HEK293T (cell line): ENCODE measurements at regions not wholly inside any gene's neighbourhood (a gene's known extent, or its start where the extent isn't known, plus 50 kb on each side); places are given as distances from the start of the nearest gene placed in this dataset.

ENCODE experiments used
- CTCF ChIA-PET: fragments of 350-600 bp; formaldehyde crosslinking; extraction: SDS; loops from one replicate; lab custom pipeline; 2021; ENCODE audit warnings: antibody characterized with exemption, inconsistent platforms; lab: Yijun Ruan, JAX
- POLR2A ChIA-PET: fragments of 350-600 bp; formaldehyde crosslinking; extraction: SDS; loops from one replicate; lab custom pipeline; 2020; ENCODE audit warnings: antibody characterized with exemption, inconsistent platforms; lab: Yijun Ruan, JAX
- DNase-seq: peaks from one replicate; pipeline ENCODE4 v3.0.0; 2012; ENCODE audit warnings: mixed read lengths; ENCODE audit errors: extremely low spot score
- ARNT ChIP-seq: fragments of 450-650 bp; IDR thresholded peaks from 2 replicates; pipeline ENCODE4 v1.6.1; 2017; ENCODE audit warnings: mild to moderate bottlenecking
- BHLHE40 ChIP-seq: fragments of 450-650 bp; IDR thresholded peaks from 2 replicates; pipeline ENCODE4 v1.6.1; 2016; ENCODE audit warnings: mild to moderate bottlenecking, moderate library complexity, borderline replicate concordance
- CTBP1 ChIP-seq: fragments of 450-650 bp; IDR thresholded peaks from 2 replicates; pipeline ENCODE4 v1.6.1; 2016; ENCODE audit warnings: borderline replicate concordance
- ELF4 ChIP-seq: fragments of 450-650 bp; IDR thresholded peaks from 2 replicates; pipeline ENCODE4 v1.6.1; 2017; ENCODE audit warnings: antibody characterized with exemption
- FOXA1 ChIP-seq: fragments of 450-650 bp; IDR thresholded peaks from 2 replicates; pipeline ENCODE4 v1.6.1; 2016; ENCODE audit warnings: mild to moderate bottlenecking
- FOXK2 ChIP-seq: fragments of 450-650 bp; IDR thresholded peaks from 2 replicates; pipeline ENCODE4 v1.6.1; 2016; ENCODE audit warnings: mild to moderate bottlenecking
- FOXM1 ChIP-seq: fragments of 450-650 bp; IDR thresholded peaks from 2 replicates; pipeline ENCODE4 v1.6.1; 2017; ENCODE audit warnings: mild to moderate bottlenecking, borderline replicate concordance
- HDGF ChIP-seq: fragments of 450-650 bp; IDR thresholded peaks from 2 replicates; pipeline ENCODE4 v1.6.1; 2017; ENCODE audit warnings: antibody characterized with exemption, borderline replicate concordance
- L3MBTL2 ChIP-seq: fragments of 450-650 bp; conservative IDR thresholded peaks from 2 replicates; pipeline ENCODE4 v1.6.1; 2016; ENCODE audit warnings: mild to moderate bottlenecking
- LEF1 ChIP-seq: fragments of 450-650 bp; IDR thresholded peaks from 2 replicates; pipeline ENCODE4 v1.6.1; 2017; ENCODE audit warnings: mild to moderate bottlenecking, borderline replicate concordance
- NFRKB ChIP-seq: fragments of 450-650 bp; IDR thresholded peaks from 2 replicates; pipeline ENCODE4 v1.6.1; 2016; ENCODE audit warnings: mild to moderate bottlenecking, moderate library complexity
- SP1 ChIP-seq: fragments of 450-650 bp; IDR thresholded peaks from 2 replicates; pipeline ENCODE4 v1.6.1; 2017
- SUZ12 ChIP-seq: fragments of 450-650 bp; IDR thresholded peaks from 2 replicates; pipeline ENCODE4 v1.6.1; 2016; ENCODE audit warnings: mild to moderate bottlenecking
- TARDBP ChIP-seq: fragments of 450-650 bp; IDR thresholded peaks from 2 replicates; pipeline ENCODE4 v1.6.1; 2016
- ZNF384 ChIP-seq: fragments of 450-650 bp; IDR thresholded peaks from 2 replicates; pipeline ENCODE4 v1.6.1; 2016
- TF ChIP-seq, protein P1 (sequence below): fragments of 450-650 bp; IDR thresholded peaks from 2 replicates; pipeline ENCODE4 v1.6.1; 2016

DNA sequence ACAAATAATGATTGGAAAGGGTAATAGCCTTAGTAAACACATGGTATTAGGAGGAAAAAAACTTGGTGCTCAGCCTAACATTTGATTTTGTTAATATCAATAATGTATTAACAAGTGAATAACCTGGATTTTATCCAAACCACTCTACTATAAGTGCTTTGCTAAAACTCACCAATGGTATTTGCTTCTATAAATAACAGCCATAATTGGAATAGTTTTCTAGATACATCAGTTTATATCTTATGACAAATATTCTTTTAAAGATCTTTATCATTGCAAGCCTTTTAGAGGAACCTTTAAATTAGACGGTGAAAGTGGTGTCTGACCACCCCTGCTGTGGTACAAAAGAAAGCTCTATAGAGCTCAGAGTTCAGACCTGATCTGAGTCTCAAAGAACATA lies 123.9 kb downstream of the SHOX2 start:
- DNase-seq: no peak
- no peak for TF ChIP-seq FOXA1
- TF ChIP-seq SUZ12: no peak
- no peak for TF ChIP-seq FOXK2
- no peak for TF ChIP-seq L3MBTL2
- TF ChIP-seq ZNF384: no peak
- no peak for TF ChIP-seq LEF1
- TF ChIP-seq SP1: no peak
- no peak for TF ChIP-seq ELF4
- TF ChIP-seq, protein P1, sequence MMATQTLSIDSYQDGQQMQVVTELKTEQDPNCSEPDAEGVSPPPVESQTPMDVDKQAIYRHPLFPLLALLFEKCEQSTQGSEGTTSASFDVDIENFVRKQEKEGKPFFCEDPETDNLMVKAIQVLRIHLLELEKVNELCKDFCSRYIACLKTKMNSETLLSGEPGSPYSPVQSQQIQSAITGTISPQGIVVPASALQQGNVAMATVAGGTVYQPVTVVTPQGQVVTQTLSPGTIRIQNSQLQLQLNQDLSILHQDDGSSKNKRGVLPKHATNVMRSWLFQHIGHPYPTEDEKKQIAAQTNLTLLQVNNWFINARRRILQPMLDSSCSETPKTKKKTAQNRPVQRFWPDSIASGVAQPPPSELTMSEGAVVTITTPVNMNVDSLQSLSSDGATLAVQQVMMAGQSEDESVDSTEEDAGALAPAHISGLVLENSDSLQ: no peak
- no peak for TF ChIP-seq TARDBP
- no peak for TF ChIP-seq CTBP1
- TF ChIP-seq FOXM1: no peak
- no peak for TF ChIP-seq HDGF
- no peak for TF ChIP-seq ARNT
- no peak for TF ChIP-seq NFRKB
- ChIA-PET CTCF (no interaction called here), POLR2A (no interaction called here)

DNA sequence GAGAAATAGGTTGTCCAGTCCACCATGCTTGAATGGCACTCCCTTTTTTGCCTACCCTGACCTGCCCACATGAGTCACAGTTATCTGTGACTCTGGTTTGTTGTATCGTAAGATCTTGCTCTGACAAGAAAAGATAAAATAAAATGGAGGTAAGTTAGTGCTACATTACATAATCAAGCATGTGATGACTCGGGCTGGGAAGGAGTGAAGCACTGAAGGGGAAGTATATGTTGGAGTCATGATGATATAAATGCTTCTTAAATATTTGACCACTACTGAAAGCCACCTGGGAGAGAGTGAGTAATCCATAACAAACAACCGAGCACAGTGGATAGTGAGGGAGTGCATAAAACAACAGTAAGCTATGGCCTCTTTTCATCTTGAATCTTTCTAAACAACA lies 124.4 kb downstream of the SHOX2 start:
- POLR2A ChIA-PET: no interaction called here
- no peak for TF ChIP-seq ELF4
- no peak for TF ChIP-seq TARDBP
- TF ChIP-seq LEF1: no peak
- no peak for DNase-seq
- CTCF ChIA-PET: no interaction called here

DNA sequence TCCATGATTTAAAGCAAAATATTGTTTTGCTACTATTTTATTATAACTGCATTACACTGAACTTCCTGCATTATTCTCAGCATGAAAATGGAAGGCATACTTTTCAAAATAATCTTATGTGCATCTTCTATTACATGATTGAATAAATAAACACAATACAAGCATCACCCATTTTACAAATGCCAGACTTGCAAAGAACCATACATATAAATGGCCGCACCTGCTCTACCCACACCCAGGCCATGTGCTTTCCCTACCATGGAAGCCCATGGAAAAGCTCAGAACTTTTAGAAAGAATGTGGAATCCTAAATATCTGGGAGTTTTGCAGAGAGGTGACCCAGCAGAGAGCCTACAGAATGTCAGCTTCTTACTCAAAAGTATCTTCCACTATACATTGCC lies 127.2 kb downstream of the SHOX2 start:
- TF ChIP-seq ELF4 (no peak), FOXA1 (no peak), FOXM1 (no peak)
- ChIA-PET CTCF (no interaction called here), POLR2A (no interaction called here)
- DNase-seq: no peak

GRCh38 chr3:157961665-157962064 lies 144.6 kb downstream of the SHOX2 start:
- TF ChIP-seq HDGF: no peak
- TF ChIP-seq, protein P1: no peak
- TF ChIP-seq ARNT: no peak
- TF ChIP-seq L3MBTL2: no peak
- TF ChIP-seq BHLHE40: no peak
- TF ChIP-seq FOXK2: no peak
- TF ChIP-seq FOXM1: no peak
- TF ChIP-seq NFRKB: no peak
- DNase-seq: no peak
- CTCF ChIA-PET: no interaction called here
- POLR2A ChIA-PET: no interaction called here

DNA sequence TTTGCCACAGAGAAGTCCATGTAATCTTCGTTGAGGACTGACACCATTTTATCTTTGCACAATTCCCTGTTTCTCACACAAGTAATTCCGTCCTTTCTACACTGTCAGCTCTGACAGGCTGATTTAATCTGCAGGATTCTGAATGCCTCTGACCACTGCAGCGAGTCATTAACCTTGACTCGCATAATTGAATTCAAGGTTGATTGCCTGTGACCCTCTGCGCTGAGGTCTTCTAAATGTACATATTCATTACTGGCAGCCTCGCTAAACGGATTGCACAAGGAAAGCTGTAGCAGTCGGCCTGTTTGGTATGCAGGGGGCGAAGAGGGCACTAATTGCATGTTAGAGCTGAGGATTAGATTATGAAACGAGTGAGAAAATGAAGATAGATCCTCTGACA lies 147.8 kb downstream of the SHOX2 start:
- POLR2A ChIA-PET: no interaction called here
- TF ChIP-seq L3MBTL2 (no peak), BHLHE40 (no peak), SUZ12 (no peak), SP1 (no peak), ZNF384 (no peak), FOXM1 (no peak), ELF4 (no peak), ARNT (no peak), FOXA1 (no peak), TARDBP (no peak), NFRKB (no peak)
- TF ChIP-seq, protein P1: no peak

DNA sequence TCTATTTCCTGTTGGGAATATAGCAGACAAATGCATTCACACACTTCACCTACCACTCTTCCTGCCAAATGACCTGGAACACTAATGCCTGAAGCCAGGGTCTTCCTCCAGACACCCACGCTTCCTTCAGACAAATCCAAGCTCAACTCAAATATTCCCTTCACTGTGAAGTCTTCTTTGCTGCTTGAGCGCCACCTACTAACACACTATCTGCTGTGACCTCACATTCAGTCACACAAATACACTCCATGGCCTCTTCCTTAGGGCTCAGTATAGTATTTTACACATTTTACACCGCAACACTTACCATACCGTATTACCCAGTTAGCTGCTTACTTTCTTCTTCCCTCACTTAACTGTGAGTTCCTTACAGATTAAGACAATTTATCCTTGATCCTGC lies 149.4 kb downstream of the SHOX2 start:
- TF ChIP-seq, protein P1: no peak
- TF ChIP-seq L3MBTL2 (no peak), FOXA1 (no peak), LEF1 (no peak), NFRKB (no peak), SUZ12 (no peak), FOXK2 (no peak), CTBP1 (no peak)
- ChIA-PET POLR2A (no interaction called here), CTCF (no interaction called here)
- DNase-seq: no peak

More for the DNA sequence above, 147.8 kb downstream of the SHOX2 start:
- CTCF ChIA-PET: no interaction called here
- DNase-seq: no peak

- ChIA-PET POLR2A (interaction anchor here (0.6 kb wide), 1 partner anchor 140 kb away, joined by 3 read pairs; no protein-coding TSS in a partner anchor), CTCF (no interaction called here)
- DNase-seq: no peak
- no peak for TF ChIP-seq FOXA1
- no peak for TF ChIP-seq FOXM1
- TF ChIP-seq SUZ12: no peak
- no peak for TF ChIP-seq SP1
- TF ChIP-seq CTBP1: no peak
- TF ChIP-seq LEF1: no peak
- no peak for TF ChIP-seq ZNF384
- no peak for TF ChIP-seq BHLHE40
- TF ChIP-seq ARNT: no peak
- no peak for TF ChIP-seq NFRKB
- TF ChIP-seq TARDBP: no peak
- TF ChIP-seq ELF4: no peak
Observed at GRCh38 chr3:157956176-157956575, 150.0 kb downstream of the SHOX2 start.
